Prostate gland (tissue), 2 donors: ENCODE measurements at regions not wholly inside any gene's neighbourhood (a gene's known extent, or its start where the extent isn't known, plus 50 kb on each side); places are given as distances from the start of the nearest gene placed in this dataset.

Experiments used
- POLR2A ChIP-seq: fragments of 450-650 bp; IDR thresholded peaks from one replicate; pipeline ENCODE4 v1.6.1; 2016; ENCODE audit warnings: antibody characterized with exemption, mild to moderate bottlenecking
- POLR2AphosphoS5 ChIP-seq: sonication (generic); formaldehyde crosslinking; IDR thresholded peaks from one replicate; pipeline ENCODE4 v1.6.1; 2017; ENCODE audit warnings: antibody characterized with exemption
- TF ChIP-seq, protein P1 (sequence below), 4 experiments: fragments of 200-600 bp in 2 of 4; fragments of 450-650 bp in 2 of 4; sonication (generic) in 2 of 4; IDR thresholded peaks; 1 replicate in 3 of 4; 2 replicates in 1 of 4; pipeline ENCODE4 v1.5.1; 2016 to 2019; ENCODE audit warnings: antibody characterized with exemption in 4 of 4, mild to moderate bottlenecking in 2 of 4, moderate library complexity in 2 of 4

DNA sequence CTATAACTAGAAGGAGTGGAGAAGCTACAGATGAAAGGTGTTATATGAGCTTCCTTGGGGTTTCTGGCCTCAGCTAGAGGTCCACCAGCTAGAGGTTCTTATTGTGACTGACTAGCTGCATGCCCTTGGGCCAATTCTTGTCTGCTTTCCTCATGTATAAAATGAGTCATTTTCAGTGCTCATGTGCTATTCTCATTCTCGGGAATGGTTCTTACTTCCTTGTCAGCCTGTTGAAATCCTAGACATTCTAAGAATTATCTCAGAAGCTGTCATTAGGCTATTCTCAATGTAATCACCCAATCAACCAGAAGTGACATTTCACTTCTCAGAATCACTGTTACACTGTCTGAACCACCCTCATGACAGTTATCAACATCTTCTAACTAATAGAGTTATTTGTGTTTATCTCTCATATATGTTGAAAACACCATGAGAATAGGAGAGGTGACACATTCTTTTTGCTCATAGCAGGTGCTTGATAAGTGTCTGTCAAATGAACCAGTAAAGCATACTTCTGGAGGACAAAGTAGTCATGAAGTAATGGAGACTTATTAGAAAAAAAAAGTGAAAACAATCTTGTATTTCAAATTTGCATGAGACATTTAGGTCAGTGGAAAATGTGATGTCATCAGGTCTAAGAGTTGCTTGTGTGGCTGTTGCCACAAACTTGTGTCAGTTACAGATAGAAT lies 122.8 kb upstream of the IVNS1ABP start:
- TF ChIP-seq, protein P1, sequence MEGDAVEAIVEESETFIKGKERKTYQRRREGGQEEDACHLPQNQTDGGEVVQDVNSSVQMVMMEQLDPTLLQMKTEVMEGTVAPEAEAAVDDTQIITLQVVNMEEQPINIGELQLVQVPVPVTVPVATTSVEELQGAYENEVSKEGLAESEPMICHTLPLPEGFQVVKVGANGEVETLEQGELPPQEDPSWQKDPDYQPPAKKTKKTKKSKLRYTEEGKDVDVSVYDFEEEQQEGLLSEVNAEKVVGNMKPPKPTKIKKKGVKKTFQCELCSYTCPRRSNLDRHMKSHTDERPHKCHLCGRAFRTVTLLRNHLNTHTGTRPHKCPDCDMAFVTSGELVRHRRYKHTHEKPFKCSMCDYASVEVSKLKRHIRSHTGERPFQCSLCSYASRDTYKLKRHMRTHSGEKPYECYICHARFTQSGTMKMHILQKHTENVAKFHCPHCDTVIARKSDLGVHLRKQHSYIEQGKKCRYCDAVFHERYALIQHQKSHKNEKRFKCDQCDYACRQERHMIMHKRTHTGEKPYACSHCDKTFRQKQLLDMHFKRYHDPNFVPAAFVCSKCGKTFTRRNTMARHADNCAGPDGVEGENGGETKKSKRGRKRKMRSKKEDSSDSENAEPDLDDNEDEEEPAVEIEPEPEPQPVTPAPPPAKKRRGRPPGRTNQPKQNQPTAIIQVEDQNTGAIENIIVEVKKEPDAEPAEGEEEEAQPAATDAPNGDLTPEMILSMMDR (IDR thresholded peaks at IDR 0.05): no peak
- TF ChIP-seq POLR2AphosphoS5: no peak
- TF ChIP-seq POLR2A: no peak
